ENCODE measurements at regions not wholly inside any gene's neighbourhood (a gene's known extent, or its start where the extent isn't known, plus 50 kb on each side); places are given as distances from the start of the nearest gene placed in this dataset.

GRCh38 chr10:111877258-111877657, 306.3 kb downstream of the GPAM start:
- TF ChIP-seq POLR2A (IDR thresholded peaks at IDR 0.05) = no peak
- TF ChIP-seq, protein P1, sequence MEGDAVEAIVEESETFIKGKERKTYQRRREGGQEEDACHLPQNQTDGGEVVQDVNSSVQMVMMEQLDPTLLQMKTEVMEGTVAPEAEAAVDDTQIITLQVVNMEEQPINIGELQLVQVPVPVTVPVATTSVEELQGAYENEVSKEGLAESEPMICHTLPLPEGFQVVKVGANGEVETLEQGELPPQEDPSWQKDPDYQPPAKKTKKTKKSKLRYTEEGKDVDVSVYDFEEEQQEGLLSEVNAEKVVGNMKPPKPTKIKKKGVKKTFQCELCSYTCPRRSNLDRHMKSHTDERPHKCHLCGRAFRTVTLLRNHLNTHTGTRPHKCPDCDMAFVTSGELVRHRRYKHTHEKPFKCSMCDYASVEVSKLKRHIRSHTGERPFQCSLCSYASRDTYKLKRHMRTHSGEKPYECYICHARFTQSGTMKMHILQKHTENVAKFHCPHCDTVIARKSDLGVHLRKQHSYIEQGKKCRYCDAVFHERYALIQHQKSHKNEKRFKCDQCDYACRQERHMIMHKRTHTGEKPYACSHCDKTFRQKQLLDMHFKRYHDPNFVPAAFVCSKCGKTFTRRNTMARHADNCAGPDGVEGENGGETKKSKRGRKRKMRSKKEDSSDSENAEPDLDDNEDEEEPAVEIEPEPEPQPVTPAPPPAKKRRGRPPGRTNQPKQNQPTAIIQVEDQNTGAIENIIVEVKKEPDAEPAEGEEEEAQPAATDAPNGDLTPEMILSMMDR (IDR thresholded peaks at IDR 0.05) = no peak
